ENCODE measurements at regions not wholly inside any gene's neighbourhood (a gene's known extent, or its start where the extent isn't known, plus 50 kb on each side); places are given as distances from the start of the nearest gene placed in this dataset.

- TF ChIP-seq, protein P1, sequence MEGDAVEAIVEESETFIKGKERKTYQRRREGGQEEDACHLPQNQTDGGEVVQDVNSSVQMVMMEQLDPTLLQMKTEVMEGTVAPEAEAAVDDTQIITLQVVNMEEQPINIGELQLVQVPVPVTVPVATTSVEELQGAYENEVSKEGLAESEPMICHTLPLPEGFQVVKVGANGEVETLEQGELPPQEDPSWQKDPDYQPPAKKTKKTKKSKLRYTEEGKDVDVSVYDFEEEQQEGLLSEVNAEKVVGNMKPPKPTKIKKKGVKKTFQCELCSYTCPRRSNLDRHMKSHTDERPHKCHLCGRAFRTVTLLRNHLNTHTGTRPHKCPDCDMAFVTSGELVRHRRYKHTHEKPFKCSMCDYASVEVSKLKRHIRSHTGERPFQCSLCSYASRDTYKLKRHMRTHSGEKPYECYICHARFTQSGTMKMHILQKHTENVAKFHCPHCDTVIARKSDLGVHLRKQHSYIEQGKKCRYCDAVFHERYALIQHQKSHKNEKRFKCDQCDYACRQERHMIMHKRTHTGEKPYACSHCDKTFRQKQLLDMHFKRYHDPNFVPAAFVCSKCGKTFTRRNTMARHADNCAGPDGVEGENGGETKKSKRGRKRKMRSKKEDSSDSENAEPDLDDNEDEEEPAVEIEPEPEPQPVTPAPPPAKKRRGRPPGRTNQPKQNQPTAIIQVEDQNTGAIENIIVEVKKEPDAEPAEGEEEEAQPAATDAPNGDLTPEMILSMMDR (IDR thresholded peaks at IDR 0.05; ENCODE audit: control insufficient read depth, insufficient read depth, low read depth, low read length, missing control alignments) = no peak
- H3K4me3 ChIP-seq (ENCODE audit: control insufficient read depth, low read depth, low read length) = no peak overlapping the region
- DNase-seq (ENCODE audit: low read depth) = no peak
These were observed 88.2 kb upstream of the STXBP5 start for GRCh38 chr6:147116056-147116455.

DNA sequence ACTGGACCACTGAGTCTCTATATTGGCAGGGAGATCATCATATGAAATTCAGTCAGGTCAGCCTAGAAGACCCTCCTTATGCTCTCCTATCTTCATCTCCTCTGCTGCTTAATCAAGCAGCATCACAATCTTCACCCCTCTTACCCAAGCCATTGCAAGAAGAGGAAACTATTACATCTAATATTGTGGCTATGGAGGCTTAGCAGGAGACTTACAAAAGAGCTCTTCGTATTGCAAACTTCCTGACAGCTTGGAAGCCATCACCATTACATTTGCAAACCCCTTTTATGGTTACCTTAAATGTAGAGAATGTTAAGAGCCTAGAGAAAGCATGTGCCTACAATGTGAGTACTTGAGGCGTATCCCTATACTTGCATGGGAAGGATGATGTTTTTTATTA, 87.2 kb upstream of the STXBP5 start:
- H3K4me3 ChIP-seq (ENCODE audit: control insufficient read depth, low read depth, low read length) = no peak overlapping the region
- TF ChIP-seq, protein P1 (IDR thresholded peaks at IDR 0.05; ENCODE audit: control insufficient read depth, insufficient read depth, low read depth, low read length, missing control alignments) = no peak
- no peak for DNase-seq (ENCODE audit: low read depth)

- DNase-seq (ENCODE audit: low read depth) = no peak
- TF ChIP-seq, protein P1 (IDR thresholded peaks at IDR 0.05; ENCODE audit: control insufficient read depth, insufficient read depth, low read depth, low read length, missing control alignments) = no peak
- H3K4me3 ChIP-seq (ENCODE audit: control insufficient read depth, low read depth, low read length) = peak overlapping the region; percentile 22
These were observed 86.6 kb upstream of the STXBP5 start for GRCh38 chr6:147117580-147117979.

GRCh38 chr6:147119310-147119709, 84.9 kb upstream of the STXBP5 start:
- no peak overlapping the region for H3K4me3 ChIP-seq (ENCODE audit: control insufficient read depth, low read depth, low read length)
- TF ChIP-seq, protein P1 (IDR thresholded peaks at IDR 0.05; ENCODE audit: control insufficient read depth, insufficient read depth, low read depth, low read length, missing control alignments) = no peak
- no peak for DNase-seq (ENCODE audit: low read depth)

DNA sequence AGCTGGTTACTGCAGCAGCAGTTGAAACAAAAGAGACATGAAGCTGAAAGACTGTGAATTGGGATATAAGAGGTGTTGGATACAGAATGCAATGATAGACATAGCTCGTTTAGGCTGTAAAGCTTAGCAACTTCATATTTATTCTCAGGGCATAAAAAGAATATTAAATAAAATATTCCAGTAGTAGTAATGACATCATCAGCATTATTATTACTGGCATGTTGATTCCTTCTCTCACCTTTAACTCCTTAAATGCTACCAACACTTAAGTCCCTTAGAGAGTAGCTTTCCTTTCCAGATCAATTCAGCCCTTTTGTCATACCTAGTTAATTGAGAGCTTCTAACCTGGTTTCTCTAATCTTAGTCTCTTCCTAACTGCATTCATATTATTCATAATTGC, 81.4 kb upstream of the STXBP5 start:
- TF ChIP-seq, protein P1 (IDR thresholded peaks at IDR 0.05; ENCODE audit: control insufficient read depth, insufficient read depth, low read depth, low read length, missing control alignments) = no peak
- H3K4me3 ChIP-seq (ENCODE audit: control insufficient read depth, low read depth, low read length) = no peak overlapping the region
- DNase-seq (ENCODE audit: low read depth) = no peak

DNA sequence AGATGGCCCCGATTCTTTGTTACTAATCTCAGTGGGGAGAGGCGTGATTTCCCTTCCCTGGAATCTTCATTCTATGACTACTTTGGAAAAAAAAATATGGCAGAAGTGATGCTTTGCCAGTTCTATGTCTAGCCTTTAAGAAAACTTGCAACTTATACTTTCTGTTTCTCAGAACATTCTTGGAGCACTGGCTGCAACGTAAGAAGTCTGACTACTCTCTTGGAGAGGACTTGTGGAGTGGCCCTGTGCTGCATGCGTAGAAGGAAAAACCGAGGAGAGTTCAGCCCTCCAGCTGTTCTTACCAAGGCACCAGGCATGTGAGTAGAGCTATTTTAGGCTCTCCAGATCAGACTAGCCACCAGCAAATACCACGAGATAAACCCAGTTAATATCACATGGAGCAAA, 77.6 kb upstream of the STXBP5 start:
- H3K4me3 ChIP-seq (ENCODE audit: control insufficient read depth, low read depth, low read length) = no peak overlapping the region
- DNase-seq (ENCODE audit: low read depth) = no peak
- TF ChIP-seq, protein P1 (IDR thresholded peaks at IDR 0.05; ENCODE audit: control insufficient read depth, insufficient read depth, low read depth, low read length, missing control alignments) = no peak

DNA sequence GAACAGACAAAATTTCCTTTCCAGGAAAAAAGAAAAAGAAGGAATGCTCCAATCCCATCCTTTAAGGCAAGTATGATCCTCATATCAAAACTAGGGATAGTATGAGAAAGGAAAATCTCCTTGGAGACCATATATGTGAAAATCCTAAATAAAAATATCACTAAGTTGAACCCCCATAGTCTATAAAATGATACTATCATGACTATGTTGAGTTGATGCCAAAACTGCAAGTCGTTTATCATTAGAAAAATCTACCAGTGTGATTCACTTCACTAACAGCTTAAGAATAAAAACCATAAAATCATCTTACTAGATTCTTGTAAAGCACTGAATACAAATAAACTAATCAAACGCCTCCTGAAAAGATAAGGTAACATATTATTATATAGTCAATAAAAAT, 76.6 kb upstream of the STXBP5 start:
- TF ChIP-seq, protein P1 (IDR thresholded peaks at IDR 0.05; ENCODE audit: control insufficient read depth, insufficient read depth, low read depth, low read length, missing control alignments) = no peak
- DNase-seq (ENCODE audit: low read depth) = no peak
- H3K4me3 ChIP-seq (ENCODE audit: control insufficient read depth, low read depth, low read length) = no peak overlapping the region
